GM19025 (cell line): ENCODE measurements at regions not wholly inside any gene's neighbourhood (a gene's known extent, or its start where the extent isn't known, plus 50 kb on each side); places are given as distances from the start of the nearest gene placed in this dataset.
"Not testable (repeated sequence)": the region's sequence is repeated elsewhere in the genome, so short reads cannot be mapped to it uniquely, and the experiment has no call there.

Source experiments
- ATAC-seq: cut with Tn5 transposase; IDR thresholded peaks from one replicate; pipeline ENCODE4 v1.9.1; 2021; ENCODE audit warnings: mild to moderate bottlenecking, low read depth, moderate library complexity; ENCODE audit not compliant: unreplicated experiment

DNA sequence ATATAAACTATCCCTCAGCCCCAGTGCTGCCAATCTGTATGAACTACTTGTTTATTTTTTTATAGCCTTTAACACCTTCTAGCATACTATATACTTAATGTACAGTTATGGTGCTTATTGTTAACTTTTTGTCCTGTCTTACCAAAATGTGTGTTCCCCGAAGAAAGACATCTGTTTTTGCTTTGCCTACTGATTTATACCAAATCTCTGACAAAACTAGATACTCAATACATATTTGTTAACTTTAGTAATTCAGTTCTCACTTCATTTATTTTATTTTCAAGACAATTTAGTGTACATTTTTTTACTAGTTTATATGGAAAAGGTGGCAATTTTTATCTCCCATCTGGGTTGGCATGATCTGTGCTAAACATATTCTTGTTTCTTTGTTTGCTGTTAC lies 824.3 kb upstream of the ATXN8OS start:
- ATAC-seq: no peak

DNA sequence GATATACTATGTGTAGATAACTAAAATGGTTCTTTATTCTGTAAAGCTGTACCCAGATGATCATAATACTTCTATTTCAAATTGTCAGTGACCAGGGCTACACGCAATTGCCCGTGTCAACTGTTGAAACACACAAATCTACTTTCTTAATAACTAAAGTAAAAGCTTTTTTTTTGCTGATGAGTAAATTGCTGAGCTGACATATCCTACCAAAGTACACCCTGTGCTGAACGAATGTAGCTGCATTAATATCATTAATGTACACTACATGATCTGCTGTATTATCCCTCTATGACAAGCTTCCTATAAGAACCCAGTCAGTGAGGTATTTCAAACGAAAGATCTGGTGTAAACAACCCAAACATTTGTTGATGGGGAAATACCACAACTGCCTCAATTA lies 827.2 kb upstream of the ATXN8OS start:
- no peak for ATAC-seq

DNA sequence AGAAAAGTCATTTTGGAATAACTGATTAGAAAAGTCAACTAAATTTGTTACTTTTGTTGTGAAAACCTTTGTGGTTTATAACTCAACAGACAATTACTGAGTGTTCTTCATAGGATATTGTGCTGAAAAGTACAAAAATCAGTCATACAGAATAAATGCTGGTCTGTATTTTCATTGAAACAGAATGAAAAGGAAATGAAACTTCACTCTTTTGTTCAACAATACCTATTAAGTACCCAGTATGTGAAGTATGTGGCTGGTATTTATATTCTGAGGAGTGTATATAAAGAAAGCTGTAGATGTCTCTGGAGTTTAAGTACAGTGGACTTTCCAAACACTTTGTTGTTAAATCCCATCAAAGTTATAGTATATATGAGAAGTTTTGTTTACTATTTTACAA lies 828.4 kb upstream of the ATXN8OS start:
- no peak for ATAC-seq

DNA sequence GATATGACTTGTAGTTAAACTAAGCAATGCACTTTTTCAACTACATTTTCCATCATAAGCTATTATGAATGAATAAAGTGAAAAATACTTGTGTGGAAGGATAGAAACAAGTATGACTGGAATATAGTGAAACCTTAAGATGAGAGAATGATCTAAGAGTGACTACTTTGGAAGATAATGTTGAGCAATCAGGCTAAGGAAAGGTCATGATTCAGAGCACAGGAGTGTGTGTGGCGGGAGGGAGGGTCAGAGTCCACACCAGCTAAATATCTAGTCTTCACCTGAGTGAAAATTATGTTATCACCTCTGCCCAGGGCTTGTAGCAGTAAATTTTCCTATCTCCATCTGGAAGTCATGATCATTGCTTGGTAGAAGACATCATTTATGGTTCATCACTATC lies 833.4 kb upstream of the ATXN8OS start:
- no peak for ATAC-seq

DNA sequence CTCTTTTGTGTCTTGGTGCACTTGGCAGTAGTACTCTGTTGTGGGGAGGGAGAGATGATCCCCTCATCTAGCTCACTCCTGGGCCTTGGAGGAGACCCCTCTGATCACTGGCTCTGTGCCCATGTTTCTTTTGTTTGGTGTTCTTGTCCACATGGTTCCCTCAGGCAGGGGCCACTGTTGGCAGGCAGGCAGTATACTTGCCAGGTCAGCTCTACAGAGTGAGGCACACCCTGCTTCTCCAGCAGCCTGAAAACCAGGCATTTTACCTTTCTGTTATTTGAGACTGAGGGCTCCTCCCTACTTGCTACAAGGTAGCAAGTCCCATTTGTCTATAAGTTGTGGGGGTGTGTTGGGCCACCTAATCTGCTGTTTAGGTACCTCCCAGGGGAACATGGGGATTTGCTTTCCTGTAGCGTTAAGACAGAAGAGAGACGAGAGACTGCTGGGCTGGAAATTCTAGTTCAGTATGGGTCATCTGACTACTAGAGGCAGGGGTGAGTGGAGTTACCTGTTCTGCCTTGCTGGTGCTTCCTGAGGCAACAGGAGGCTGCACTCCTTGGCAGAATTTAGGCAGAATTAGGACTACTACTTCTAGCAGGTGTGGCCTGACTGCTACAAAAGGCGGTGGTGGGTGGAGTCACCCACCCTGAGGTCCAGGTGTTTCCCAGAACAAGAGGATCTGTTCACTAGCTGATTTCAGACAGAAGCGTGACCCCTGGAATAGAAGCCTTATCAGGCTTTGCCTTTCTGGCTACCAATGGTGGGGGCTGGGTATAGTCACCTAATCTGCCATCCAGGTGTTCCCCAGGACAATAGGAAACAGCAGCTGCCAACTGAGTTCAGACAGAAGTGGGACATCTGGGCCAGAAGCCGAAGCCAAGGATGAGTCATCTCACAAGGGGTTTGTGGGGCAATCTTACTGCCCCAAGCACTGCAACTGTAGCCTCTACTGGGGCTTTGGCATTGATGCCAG lies 843.0 kb upstream of the ATXN8OS start:
- ATAC-seq: no peak

DNA sequence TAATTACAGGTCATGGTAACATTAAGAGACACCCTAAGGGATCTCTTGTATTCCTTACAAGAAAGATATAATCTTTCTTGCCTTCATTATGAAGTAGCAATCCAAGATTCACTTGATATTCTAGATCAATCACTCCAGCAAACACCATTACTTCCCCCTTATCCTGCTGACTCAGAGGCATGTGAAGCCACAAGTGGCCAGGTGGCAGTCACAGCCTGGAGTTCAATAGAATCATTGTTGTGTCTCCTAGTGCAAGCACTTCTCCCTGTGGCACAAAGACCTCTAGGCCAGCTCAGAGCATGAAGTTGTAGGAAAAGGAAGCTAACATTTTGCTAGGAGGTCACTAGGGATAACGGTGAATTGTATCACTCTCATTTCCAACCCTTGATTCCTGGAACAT lies 864.3 kb upstream of the ATXN8OS start:
- ATAC-seq: no peak

DNA sequence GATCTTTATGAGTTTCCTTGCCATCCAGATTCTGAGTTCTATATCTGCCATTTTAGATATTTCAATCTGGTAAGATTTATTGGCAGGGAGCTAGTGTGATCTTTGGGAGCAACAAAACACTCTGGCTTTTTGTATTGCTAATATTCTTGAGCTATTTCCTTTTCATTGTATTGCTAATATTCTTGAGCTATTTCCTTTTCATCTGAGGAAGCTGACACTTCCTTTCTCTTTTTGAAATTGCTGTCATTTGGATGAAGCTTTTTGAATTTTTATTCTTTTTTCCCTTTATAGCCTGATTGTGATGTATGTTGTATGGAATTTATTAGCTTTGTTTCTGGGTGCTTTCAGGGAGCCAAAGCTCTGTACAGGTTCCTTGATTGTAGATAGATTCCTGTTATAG lies 873.5 kb upstream of the ATXN8OS start:
- ATAC-seq: no peak

DNA sequence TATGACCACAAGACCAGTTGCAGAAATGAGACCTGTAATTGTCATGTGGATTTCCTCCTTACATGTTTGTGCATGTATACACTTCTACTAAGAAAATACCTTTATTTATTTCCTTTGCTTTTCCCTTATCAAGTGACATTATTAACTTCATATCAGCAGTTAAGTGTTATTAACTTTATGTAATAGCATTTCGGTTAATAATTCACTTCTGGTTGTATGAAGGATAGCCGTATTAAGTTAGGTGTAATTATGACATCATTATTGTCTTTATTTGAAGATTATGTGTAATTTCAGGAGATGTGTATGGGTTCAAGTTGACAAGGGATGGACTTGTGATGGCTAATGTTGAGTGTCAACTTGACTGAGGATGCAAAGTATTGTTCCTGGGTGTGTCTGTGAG lies 881.2 kb upstream of the ATXN8OS start:
- no peak for ATAC-seq

DNA sequence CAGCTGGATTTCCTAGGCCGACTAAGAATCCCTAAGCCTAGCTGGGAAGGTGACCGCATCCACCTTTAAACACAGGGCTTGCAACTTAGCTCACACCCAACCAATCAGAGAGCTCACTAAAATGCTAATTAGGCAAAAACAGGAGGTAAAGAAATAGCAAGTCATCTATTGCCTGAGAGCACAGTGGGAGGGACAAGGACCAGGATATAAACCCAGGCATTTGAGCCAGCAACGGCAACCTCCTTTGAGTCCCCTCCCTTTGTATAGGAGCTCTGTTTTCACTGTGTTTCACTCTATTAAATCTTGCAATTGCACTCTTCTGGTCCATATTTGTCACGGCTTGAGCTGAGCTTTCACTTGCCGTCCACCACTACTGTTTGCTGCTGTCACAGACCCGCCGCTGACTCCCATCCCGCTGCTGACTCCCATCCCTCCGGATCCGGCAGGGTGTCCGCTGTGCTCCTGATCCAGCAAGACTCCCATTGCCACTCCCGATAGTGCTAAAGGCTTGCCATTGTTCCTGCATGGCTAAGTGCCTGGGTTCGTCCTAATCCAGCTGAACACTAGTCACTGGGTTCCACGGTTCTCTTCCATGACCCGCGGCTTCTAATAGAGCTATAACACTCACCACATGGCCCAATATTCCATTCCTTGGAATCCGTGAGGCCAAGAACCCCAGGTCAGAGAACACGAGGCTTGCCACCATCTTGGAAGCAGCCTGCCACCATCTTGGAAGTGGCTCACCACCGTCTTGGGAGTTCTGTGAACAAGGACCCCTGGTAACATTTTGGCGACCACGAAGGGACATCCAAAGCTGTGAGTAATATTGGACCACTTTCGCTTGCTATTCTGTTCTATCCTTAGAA lies 885.8 kb upstream of the ATXN8OS start:
- not testable (repeated sequence) for ATAC-seq

DNA sequence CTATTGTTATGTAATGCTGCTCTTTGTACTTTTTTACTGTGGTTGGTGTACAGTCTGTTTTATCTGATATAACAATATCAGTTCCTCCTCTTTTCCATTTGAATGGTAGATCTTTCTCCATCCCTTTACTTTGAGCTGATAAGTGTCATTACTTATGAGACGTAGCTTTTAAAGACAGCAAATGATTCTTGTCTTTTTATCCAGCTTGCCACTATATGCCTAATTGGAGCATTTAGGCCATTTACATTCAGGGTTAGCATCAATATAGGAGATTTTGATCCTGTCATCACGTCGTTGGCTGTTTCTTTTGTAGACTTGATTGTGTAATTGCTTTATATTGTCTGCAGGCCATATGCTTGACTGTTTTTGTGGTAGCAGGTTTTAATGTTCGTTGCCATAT lies 894.2 kb upstream of the ATXN8OS start:
- no peak for ATAC-seq

DNA sequence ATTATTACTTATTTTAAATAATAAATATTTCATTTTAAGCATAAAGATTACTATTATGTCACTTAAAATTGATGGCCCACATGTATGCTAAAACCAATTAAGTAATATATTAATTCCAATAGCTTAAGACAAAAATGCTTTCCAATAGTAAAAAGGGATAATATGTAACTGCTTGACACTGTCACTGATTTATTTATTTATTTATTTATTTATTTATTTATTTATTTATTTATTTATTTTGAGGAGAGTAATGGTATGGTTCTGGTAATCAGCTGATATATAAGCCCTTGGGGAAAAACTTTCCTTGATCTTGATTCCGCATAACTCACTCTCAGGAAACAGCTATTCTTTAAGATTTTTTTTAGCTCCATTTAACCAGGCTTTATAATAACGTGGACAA lies 903.0 kb upstream of the ATXN8OS start:
- ATAC-seq: no peak

DNA sequence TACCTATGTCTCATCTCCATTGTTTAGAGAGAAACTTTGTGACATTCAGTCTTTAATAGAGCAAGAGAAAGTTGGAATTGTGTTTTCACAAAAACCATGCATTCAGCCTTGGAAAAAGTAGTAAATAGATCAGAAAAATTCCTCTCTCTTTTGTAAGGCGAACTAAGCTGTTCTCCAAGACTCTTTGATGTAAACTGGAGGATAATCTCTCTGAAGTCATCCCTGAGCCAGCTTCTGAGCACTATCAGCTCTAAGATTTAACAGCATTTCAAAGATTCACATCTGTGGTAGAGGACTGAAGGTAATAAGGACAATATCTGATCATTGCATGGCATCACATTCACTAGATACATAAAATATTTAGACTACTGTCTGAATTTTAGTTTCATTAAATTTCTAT lies 904.6 kb upstream of the ATXN8OS start:
- no peak for ATAC-seq

DNA sequence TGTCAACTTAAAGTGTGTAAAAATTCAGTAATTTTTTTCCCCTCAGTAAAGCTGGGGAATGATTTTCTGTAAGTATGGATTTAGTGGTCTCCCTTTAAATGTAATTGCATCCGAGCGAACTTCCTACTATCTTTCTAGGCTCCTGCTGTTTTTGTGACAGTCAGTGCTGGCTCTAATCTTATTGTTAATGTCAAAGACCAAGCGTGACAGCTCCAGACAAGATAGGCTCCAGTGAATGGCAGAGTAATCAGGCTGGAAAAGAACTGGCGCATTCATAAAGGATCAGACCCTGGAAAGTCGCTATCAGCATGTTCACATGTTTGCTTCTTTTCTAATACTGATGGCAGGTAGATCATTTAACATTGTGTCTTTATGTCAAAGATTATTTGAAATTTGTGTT lies 908.0 kb upstream of the ATXN8OS start:
- no peak for ATAC-seq

DNA sequence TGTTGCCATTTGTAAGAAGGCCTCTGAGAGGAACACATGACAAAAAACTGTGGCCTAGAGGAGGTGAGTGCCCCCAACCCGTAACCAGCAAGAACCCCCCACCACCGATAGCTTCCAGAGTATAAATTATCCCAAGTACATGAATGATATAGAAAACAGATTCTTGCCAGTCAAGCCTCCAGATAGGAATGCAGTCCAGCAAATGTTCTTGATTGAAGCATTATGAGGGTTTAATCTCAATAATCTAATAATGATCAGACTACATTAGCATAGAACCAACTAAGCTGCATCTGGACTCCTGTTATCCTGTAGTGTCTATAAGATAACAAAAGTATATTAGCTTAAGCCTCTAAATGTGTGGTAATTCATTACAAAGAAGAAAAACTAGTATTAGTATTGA lies 908.9 kb upstream of the ATXN8OS start:
- ATAC-seq: no peak

DNA sequence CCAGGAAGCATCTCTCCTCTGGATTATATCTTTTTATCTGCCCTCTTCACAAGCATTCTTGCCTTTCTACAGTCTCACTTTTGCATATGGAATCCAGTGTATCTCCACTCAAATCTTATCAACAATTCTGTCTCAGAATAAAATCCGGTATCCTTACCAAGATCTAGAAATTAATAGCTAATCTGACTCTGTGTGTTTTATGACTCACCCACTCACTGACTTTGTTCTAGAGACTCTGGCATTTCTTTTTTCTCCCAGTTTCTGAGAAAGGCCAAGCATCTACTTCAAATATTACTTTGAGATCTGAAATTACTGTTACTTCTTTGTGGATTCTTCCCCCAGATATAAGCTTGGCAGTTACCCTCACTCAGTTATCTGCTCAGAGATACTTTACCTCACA lies 913.5 kb upstream of the ATXN8OS start:
- no peak for ATAC-seq

DNA sequence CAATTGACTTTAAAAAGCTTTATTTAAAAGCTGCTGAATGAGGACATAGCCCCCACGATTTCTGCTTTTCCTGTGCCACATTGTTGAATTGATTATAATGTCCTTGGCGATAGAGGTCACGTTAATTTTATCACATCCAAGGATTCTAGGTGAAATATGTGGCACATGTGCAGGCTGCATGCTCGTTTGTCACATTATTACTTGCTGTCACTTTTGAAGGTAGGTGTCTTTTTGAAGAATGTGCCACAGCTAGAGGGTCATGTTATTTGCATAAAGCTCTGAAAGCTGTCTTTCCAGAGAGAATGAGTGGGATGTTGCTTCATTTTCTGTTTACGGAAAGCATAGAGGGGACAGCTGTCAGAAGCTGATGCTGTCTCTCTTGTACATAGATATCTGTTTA lies 927.6 kb upstream of the ATXN8OS start:
- ATAC-seq: no peak

DNA sequence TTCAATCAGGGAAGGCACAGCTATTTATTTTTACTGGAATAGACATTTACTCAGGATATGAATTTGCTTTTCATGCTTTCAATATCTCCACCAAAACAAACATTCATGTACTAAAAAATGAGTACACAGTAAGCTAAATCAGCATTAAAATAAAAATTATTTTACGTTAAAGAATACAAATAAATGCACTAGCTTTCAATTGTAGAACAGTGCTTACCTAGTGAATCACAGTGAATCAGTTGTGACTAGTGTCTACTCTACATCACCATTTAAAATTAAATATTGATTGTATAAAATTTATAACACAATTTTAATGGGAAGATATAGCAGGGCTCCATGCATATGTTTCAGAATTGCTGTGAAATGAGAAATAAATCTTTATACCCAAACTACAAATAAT lies 929.6 kb upstream of the ATXN8OS start:
- no peak for ATAC-seq

DNA sequence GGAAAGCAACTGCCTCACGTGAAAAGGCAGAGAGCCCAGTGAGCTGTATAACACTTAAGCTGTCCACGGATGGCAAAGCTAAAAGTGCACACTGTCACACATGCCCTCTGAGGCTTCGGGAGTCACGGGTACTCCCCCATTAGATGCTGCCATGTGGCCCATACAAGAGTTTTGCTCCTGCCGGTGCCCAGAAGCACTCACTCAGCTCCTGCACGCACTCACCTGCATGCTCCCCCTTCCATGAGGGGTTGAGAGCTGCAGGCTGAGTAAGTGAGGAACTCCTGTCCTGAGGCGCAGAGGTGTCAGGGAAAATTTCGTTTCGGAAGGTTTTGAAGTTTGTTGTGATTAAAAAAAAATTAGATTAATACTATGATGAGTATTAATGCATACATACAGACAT lies 939.2 kb upstream of the ATXN8OS start:
- ATAC-seq: no peak

DNA sequence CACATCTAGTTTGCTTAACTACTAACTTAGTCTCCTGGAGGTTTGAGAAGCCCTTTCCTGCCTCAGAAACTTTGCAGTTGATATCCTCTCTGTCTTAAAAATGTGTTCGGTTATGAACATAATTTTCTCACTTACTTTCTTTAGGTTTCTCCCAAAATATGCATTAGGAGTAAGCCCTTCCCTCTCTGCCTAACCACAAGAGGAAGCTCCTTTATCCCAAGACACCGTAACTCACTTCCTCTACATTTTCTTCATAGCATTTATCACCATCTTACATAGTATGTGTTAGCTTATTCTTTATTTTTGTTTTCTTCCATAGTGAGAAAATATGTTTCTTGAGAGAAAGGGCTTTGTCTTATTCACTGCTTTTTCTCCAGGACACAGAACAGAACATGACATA lies 952.5 kb upstream of the ATXN8OS start:
- no peak for ATAC-seq

DNA sequence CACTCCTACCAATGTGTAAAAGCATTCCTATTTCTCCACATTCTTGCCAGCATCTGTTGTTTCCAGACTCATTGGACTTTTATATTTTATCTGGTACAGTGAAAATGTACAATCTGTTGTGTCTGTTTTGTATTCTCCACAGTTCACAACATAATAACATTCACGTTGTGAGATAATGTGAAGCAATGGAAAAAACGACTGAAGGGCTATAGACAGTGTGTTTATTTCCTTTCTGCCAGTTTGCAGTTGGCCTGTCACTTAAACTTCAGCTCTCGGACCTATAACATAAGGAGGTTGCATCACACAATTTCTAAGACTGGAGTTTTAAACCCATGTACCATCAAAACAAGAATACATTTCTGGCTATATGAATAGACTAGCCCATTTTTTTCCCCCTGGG lies 965.5 kb upstream of the ATXN8OS start:
- ATAC-seq: no peak

DNA sequence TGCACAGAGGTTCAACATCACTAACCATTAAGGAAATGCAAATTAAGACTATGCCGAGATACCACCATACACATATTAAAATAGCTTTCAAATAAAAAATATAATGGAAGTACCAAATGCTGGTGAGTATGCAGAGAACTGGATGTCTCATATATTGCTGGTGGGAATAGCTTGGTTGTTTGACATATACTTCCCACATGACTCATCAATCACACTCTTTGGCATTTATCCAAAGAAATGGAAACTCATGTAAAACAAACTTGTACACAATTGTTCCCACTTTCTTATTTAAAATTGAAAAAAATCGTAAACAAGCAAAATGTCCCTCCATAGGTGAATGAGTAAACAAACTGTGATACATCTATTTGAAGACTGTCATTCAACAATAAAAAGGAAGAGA lies 982.6 kb upstream of the ATXN8OS start:
- no peak for ATAC-seq
